Tibial artery (tissue), 4 donors: ENCODE measurements at regions not wholly inside any gene's neighbourhood (a gene's known extent, or its start where the extent isn't known, plus 50 kb on each side); places are given as distances from the start of the nearest gene placed in this dataset.

Experiments used
- DNase-seq, 2 donors: peaks; one replicate each; pipeline ENCODE4 v3.0.0-alpha.2; 2019
- H3K27ac ChIP-seq, 2 donors: fragments of 200-600 bp; sonication (generic) in 1 of 2; 1 replicate in 1 of 2; 2 replicates in 1 of 2; pipeline ENCODE4 v1.5.1; 2018 to 2019; ENCODE audit warnings: mild to moderate bottlenecking in 1 of 2
- H3K27me3 ChIP-seq, 2 donors: fragments of 200-600 bp; sonication (generic) in 1 of 2; one replicate each; pipeline versions ENCODE4 v1.5.1 to v1.6.0; 2016 to 2019
- H3K36me3 ChIP-seq, 3 donors: fragments of 200-600 bp; sonication (generic) in 2 of 3; one replicate each; pipeline ENCODE4 v1.5.1; 2016 to 2019; ENCODE audit warnings: mild to moderate bottlenecking in 2 of 3
- H3K4me1 ChIP-seq, 4 donors: fragments of 200-600 bp; sonication (generic) in 2 of 4; 1 replicate in 3 of 4; 2 replicates in 1 of 4; pipeline ENCODE4 v1.5.1; 2016 to 2019
- H3K4me3 ChIP-seq, 2 donors: fragments of 200-600 bp; sonication (generic) in 1 of 2; 1 replicate in 1 of 2; 2 replicates in 1 of 2; pipeline ENCODE4 v1.5.1; 2018 to 2019; ENCODE audit warnings: mild to moderate bottlenecking in 2 of 2
- H3K9me3 ChIP-seq, 3 donors: fragments of 200-600 bp; sonication (generic) in 1 of 3; one replicate each; pipeline ENCODE4 v1.5.1; 2016 to 2019
- CTCF ChIP-seq, 2 experiments: fragments of 200-600 bp in 1 of 2; fragments of 450-650 bp in 1 of 2; IDR thresholded peaks; one replicate each; pipeline ENCODE4 v1.5.1; 2017 to 2019; ENCODE audit warnings: antibody characterized with exemption in 2 of 2, mild to moderate bottlenecking in 1 of 2, moderate library complexity in 1 of 2
- intact Hi-C: fragments of 100-400 bp; cut with DNase I; formaldehyde crosslinking; loops from one replicate; pipeline ENCODE4 v1.15.0; 2023; ENCODE audit warnings: low total_unique reads

GRCh38 chr21:23445307-23445706, 2162.0 kb downstream of the MRPL39 start:
- no peak for DNase-seq
- Histone ChIP-seq H3K36me3 (no peaks in the 10 kb centered on the region), H3K27ac (no peak overlapping the region), H3K4me3 (no peak overlapping the region), H3K4me1 (no peaks in the 10 kb centered on the region), H3K9me3 (no peaks in the 10 kb centered on the region), H3K27me3 (no peaks in the 10 kb centered on the region)
- no peak for TF ChIP-seq CTCF (IDR thresholded peaks at IDR 0.05)
- intact Hi-C loops = no loop called here

DNA sequence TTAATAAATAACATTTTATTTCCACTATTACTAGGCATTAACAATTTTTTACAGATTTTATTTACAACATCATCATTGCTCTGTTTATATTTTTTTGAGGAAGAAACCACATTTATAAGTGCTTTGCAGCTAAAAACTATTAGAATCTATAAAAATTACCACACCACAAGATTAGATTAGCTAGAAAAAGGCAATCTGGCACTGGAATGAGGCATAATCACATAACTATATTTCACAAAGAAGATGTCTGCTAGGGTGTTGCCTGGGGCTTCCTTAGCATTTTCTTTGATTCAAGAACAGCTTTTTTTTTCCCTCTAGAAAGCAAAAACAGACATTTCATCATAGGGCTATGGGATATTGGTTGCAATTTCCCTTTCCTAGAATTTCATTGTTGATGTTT, 2169.2 kb downstream of the MRPL39 start:
- no peaks in the 10 kb centered on the region for H3K27me3 ChIP-seq
- H3K4me1 ChIP-seq = no peaks in the 10 kb centered on the region
- no peak overlapping the region for H3K27ac ChIP-seq
- H3K4me3 ChIP-seq = no peak overlapping the region
- TF ChIP-seq CTCF (IDR thresholded peaks at IDR 0.05) = no peak
- H3K36me3 ChIP-seq = no peaks in the 10 kb centered on the region
- DNase-seq = no peak
- intact Hi-C loops = no loop called here
- H3K9me3 ChIP-seq = no peaks in the 10 kb centered on the region

DNA sequence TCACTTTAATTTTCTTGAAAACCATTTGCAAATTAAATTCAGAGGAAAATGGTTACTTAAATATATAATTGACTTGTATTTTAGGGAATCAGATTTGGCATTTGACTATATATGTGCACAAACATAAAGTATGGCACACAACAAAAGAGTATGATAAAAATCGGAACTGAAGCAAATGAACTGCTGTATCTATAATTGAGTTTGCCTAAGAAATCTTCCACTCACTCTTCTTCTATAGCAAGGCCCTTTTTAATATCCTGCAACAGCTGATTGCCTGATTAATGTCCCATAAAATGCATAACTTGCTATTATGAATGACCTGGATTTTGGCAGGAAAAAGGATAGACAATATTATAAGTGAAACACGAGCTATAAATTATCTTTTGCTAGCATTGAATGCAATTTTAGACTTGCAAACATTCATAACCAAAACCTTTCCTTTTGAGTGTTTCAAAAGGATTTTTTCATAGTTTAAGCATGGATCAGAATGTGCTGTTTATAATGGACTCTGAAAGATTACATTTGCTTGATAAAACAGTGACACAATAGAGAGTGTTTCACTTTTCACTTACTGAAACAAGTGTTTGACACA, 2204.3 kb downstream of the MRPL39 start:
- Histone ChIP-seq H3K9me3 (no peaks in the 10 kb centered on the region), H3K27me3 (no peaks in the 10 kb centered on the region), H3K4me1 (no peaks in the 10 kb centered on the region), H3K36me3 (no peaks in the 10 kb centered on the region), H3K4me3 (no peak overlapping the region), H3K27ac (no peak overlapping the region)
- intact Hi-C loops = no loop called here
- DNase-seq = no peak
- no peak for TF ChIP-seq CTCF (IDR thresholded peaks at IDR 0.05)

DNA sequence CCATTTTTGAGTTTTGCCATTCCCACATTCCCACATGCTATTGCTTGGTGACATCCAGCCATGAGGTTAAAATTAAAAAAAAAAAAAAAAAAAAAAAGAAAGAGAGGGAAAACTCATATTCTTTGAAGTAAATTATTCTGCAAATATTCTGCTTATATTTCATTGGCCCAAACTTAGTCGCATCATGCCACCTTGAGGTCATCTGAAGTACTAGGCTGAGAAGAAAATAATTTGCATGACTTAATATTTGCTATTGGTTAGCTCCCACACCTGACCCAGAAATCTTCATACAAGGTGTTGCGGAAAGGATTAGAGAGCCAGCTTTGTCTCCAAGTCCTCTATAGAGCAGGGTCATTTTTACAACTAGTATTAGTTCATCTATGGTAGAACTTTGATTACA, 2206.0 kb downstream of the MRPL39 start:
- intact Hi-C loops = no loop called here
- Histone ChIP-seq H3K4me1 (no peaks in the 10 kb centered on the region), H3K36me3 (no peaks in the 10 kb centered on the region), H3K4me3 (no peak overlapping the region), H3K27ac (no peak overlapping the region), H3K9me3 (no peaks in the 10 kb centered on the region), H3K27me3 (no peaks in the 10 kb centered on the region)
- DNase-seq = no peak
- TF ChIP-seq CTCF (IDR thresholded peaks at IDR 0.05) = no peak

GRCh38 chr21:23398726-23399125, 2208.6 kb downstream of the MRPL39 start:
- Histone ChIP-seq H3K27me3 (no peaks in the 10 kb centered on the region), H3K36me3 (no peaks in the 10 kb centered on the region), H3K9me3 (no peaks in the 10 kb centered on the region), H3K27ac (no peak overlapping the region), H3K4me1 (no peaks in the 10 kb centered on the region), H3K4me3 (no peak overlapping the region)
- TF ChIP-seq CTCF (IDR thresholded peaks at IDR 0.05) = no peak
- no peak for DNase-seq
- intact Hi-C loops = no loop called here

GRCh38 chr21:23394458-23394857, 2212.8 kb downstream of the MRPL39 start:
- Histone ChIP-seq H3K9me3 (no peaks in the 10 kb centered on the region), H3K27ac (no peak overlapping the region), H3K36me3 (no peaks in the 10 kb centered on the region), H3K27me3 (no peaks in the 10 kb centered on the region), H3K4me3 (no peak overlapping the region), H3K4me1 (no peaks in the 10 kb centered on the region)
- intact Hi-C loops = no loop called here
- DNase-seq = no peak
- TF ChIP-seq CTCF (IDR thresholded peaks at IDR 0.05) = no peak
